Neural cell (in vitro differentiated cells): ENCODE measurements at regions not wholly inside any gene's neighbourhood (a gene's known extent, or its start where the extent isn't known, plus 50 kb on each side); places are given as distances from the start of the nearest gene placed in this dataset.

Source experiments
- H2AFZ ChIP-seq: fragments of 200-600, 300-800 bp; sonication (generic), shearing (Covaris generic); 2 replicates; pipeline ENCODE4 v1.6.0; 2014; ENCODE audit warnings: low read depth, mild to moderate bottlenecking, antibody characterized with exemption, low read length, moderate library complexity
- H3F3A ChIP-seq: fragments of 200-600 bp; shearing (Covaris generic); 2 replicates; pipeline ENCODE4 v1.6.1; 2016; ENCODE audit warnings: mild to moderate bottlenecking, moderate library complexity, mixed read lengths, antibody characterized with exemption, low read length; ENCODE audit not compliant: insufficient read depth, poor library complexity, severe bottlenecking
- H3K27ac ChIP-seq: fragments of 200-600, 300-800 bp; sonication (generic), shearing (Covaris generic); 2 replicates; pipeline ENCODE4 v1.5.1; 2014; ENCODE audit warnings: mild to moderate bottlenecking, low read length, moderate library complexity
- H3K27me3 ChIP-seq: fragments of 300-800, 200-600 bp; sonication (generic), shearing (Covaris generic); 2 replicates; pipeline ENCODE4 v1.6.0; 2014; ENCODE audit warnings: mild to moderate bottlenecking, low read depth, low read length, moderate library complexity; ENCODE audit not compliant: insufficient read depth
- H3K36me3 ChIP-seq: fragments of 300-800, 200-600 bp; sonication (generic), shearing (Covaris generic); 2 replicates; pipeline ENCODE4 v1.5.1; 2014; ENCODE audit warnings: mild to moderate bottlenecking, antibody characterized with exemption, low read length, moderate library complexity; ENCODE audit not compliant: insufficient read depth
- H3K4me2 ChIP-seq: fragments of 300-800, 200-600 bp; sonication (generic), shearing (Covaris generic); 2 replicates; pipeline ENCODE4 v1.6.0; 2014; ENCODE audit warnings: mild to moderate bottlenecking, low read length
- H3K4me3 ChIP-seq: fragments of 300-800, 200-600 bp; sonication (generic), shearing (Covaris generic); 2 replicates; pipeline ENCODE4 v1.5.1; 2014; ENCODE audit warnings: mild to moderate bottlenecking, low read length, moderate library complexity
- H3K79me2 ChIP-seq: fragments of 200-600 bp; shearing (Covaris generic); replicated peaks from 2 replicates; pipeline ENCODE4 v1.6.0; 2014; ENCODE audit warnings: mild to moderate bottlenecking, low read length, moderate library complexity; ENCODE audit not compliant: insufficient read depth
- H3K9ac ChIP-seq: fragments of 300-800, 200-600 bp; sonication (generic), shearing (Covaris generic); 2 replicates; pipeline ENCODE4 v1.6.1; 2016; ENCODE audit warnings: mild to moderate bottlenecking, low read length, mixed read lengths
- H3K9me2 ChIP-seq: fragments of 200-600 bp; shearing (Covaris generic); 2 replicates; pipeline ENCODE4 v1.6.1; 2016; ENCODE audit warnings: mild to moderate bottlenecking, low read length, mixed read lengths; ENCODE audit not compliant: insufficient read depth
- H3K9me3 ChIP-seq: fragments of 200-600, 300-800 bp; sonication (generic), shearing (Covaris generic); 2 replicates; pipeline ENCODE4 v1.6.1; 2016; ENCODE audit warnings: mild to moderate bottlenecking, mixed run types, low read length, moderate library complexity, mixed read lengths
- H4K20me1 ChIP-seq: fragments of 200-600 bp; shearing (Covaris generic); 2 replicates; pipeline ENCODE4 v1.6.1; 2016; ENCODE audit warnings: mild to moderate bottlenecking, mixed run types; ENCODE audit not compliant: insufficient read depth
- CTCF ChIP-seq: fragments of 450-650 bp; IDR thresholded peaks from 2 replicates; pipeline ENCODE4 v1.5.1; 2014; ENCODE audit warnings: antibody characterized with exemption, mild to moderate bottlenecking, moderate library complexity; ENCODE audit not compliant: poor library complexity, severe bottlenecking
- EP300 ChIP-seq: fragments of 450-650 bp; conservative IDR thresholded peaks from 2 replicates; pipeline ENCODE4 v1.6.1; 2014; ENCODE audit warnings: antibody characterized with exemption, mild to moderate bottlenecking, moderate library complexity; ENCODE audit not compliant: poor library complexity, severe bottlenecking
- EZH2 ChIP-seq: fragments of 200-600, 300-800 bp; shearing (Covaris generic), sonication (generic); IDR thresholded peaks from 2 replicates; pipeline ENCODE4 v1.6.1; 2014; ENCODE audit warnings: antibody characterized with exemption, low read length, borderline replicate concordance, mild to moderate bottlenecking; ENCODE audit not compliant: insufficient read depth, poor library complexity, severe bottlenecking
- MXI1 ChIP-seq: fragments of 450-650 bp; conservative IDR thresholded peaks from 2 replicates; pipeline ENCODE4 v1.6.1; 2014; ENCODE audit warnings: antibody characterized with exemption, mild to moderate bottlenecking; ENCODE audit not compliant: poor library complexity, severe bottlenecking
- POLR2AphosphoS5 ChIP-seq: IDR thresholded peaks from 2 replicates; pipeline ENCODE4 v1.6.1; 2012
- RAD21 ChIP-seq: fragments of 450-650 bp; conservative IDR thresholded peaks from 2 replicates; pipeline ENCODE4 v1.6.1; 2014; ENCODE audit warnings: antibody characterized with exemption, mild to moderate bottlenecking, moderate library complexity
- REST ChIP-seq: IDR thresholded peaks from 2 replicates; pipeline ENCODE4 v1.6.1; 2012; ENCODE audit warnings: borderline replicate concordance
- TAF1 ChIP-seq: IDR thresholded peaks from 2 replicates; pipeline ENCODE4 v1.6.1; 2012; ENCODE audit warnings: low read depth

GRCh38 chr20:22456109-22456508, 128.3 kb downstream of the FOXA2 start:
- H4K20me1 ChIP-seq = no peaks in the 10 kb centered on the region
- no peaks in the 10 kb centered on the region for H3K9me2 ChIP-seq
- H3K27ac ChIP-seq = no peak overlapping the region
- no peak overlapping the region for H3K4me2 ChIP-seq
- no peaks in the 10 kb centered on the region for H3K36me3 ChIP-seq
- no peaks in the 10 kb centered on the region for H3F3A ChIP-seq
- H2AFZ ChIP-seq = no peak overlapping the region
- no peaks in the 10 kb centered on the region for H3K27me3 ChIP-seq
- H3K4me3 ChIP-seq = no peak overlapping the region
- no peak overlapping the region for H3K9ac ChIP-seq
- no peaks in the 10 kb centered on the region for H3K9me3 ChIP-seq
- H3K79me2 ChIP-seq = no peaks in the 10 kb centered on the region
- TF ChIP-seq RAD21 (no peak), MXI1 (no peak), TAF1 (no peak), EP300 (no peak), CTCF (no peak)

GRCh38 chr20:22455259-22455658, 129.1 kb downstream of the FOXA2 start:
- H3K4me3 ChIP-seq = no peak overlapping the region
- H3K4me2 ChIP-seq = no peak overlapping the region
- H4K20me1 ChIP-seq = no peaks in the 10 kb centered on the region
- no peaks in the 10 kb centered on the region for H3K36me3 ChIP-seq
- H3K79me2 ChIP-seq = no peaks in the 10 kb centered on the region
- no peak overlapping the region for H3K27ac ChIP-seq
- H2AFZ ChIP-seq = no peak overlapping the region
- TF ChIP-seq CTCF (no peak), RAD21 (no peak), POLR2AphosphoS5 (no peak), EP300 (no peak), REST (no peak), EZH2 (no peak), TAF1 (no peak)
- no peaks in the 10 kb centered on the region for H3K9me3 ChIP-seq
- no peak overlapping the region for H3K9ac ChIP-seq
- H3K27me3 ChIP-seq = no peaks in the 10 kb centered on the region
- H3K9me2 ChIP-seq = no peaks in the 10 kb centered on the region
- no peaks in the 10 kb centered on the region for H3F3A ChIP-seq
